TTC549 (cell line): ENCODE measurements at regions not wholly inside any gene's neighbourhood (a gene's known extent, or its start where the extent isn't known, plus 50 kb on each side); places are given as distances from the start of the nearest gene placed in this dataset.
"Not testable (repeated sequence)": the region's sequence is repeated elsewhere in the genome, so short reads cannot be mapped to it uniquely, and the experiment has no call there.

ENCODE experiments used
- FAIRE-seq: peaks from 2 replicates; lab custom pipeline; 2012; peaks lifted over from hg19 to GRCh38; lab: Jason Lieb, UNC

GRCh38 chr7:114364151-114364550, 50.5 kb upstream of the FOXP2 start:
- no peak for FAIRE-seq

- no peak for FAIRE-seq
Measured at GRCh38 chr7:114363292-114363691, 51.3 kb upstream of the FOXP2 start.

- FAIRE-seq: no peak
Measured at GRCh38 chr7:114358911-114359310, 55.7 kb upstream of the FOXP2 start.

GRCh38 chr7:114356133-114356532, 58.5 kb upstream of the FOXP2 start:
- no peak for FAIRE-seq

GRCh38 chr7:114354306-114354705, 60.3 kb upstream of the FOXP2 start:
- no peak for FAIRE-seq

GRCh38 chr7:114345494-114345893, 69.1 kb upstream of the FOXP2 start:
- no peak for FAIRE-seq

GRCh38 chr7:114343949-114344708, 70.5 kb upstream of the FOXP2 start:
- FAIRE-seq: no peak

- no peak for FAIRE-seq
Measured at GRCh38 chr7:114342431-114343179, 72.0 kb upstream of the FOXP2 start.

GRCh38 chr7:114341648-114342047, 73.0 kb upstream of the FOXP2 start:
- no peak for FAIRE-seq

- no peak for FAIRE-seq
Measured at GRCh38 chr7:114334989-114335388, 79.6 kb upstream of the FOXP2 start.

- FAIRE-seq: not testable (repeated sequence)
Measured at GRCh38 chr7:114329458-114329857, 85.2 kb upstream of the FOXP2 start.

- FAIRE-seq: no peak
Measured at GRCh38 chr7:114317450-114318098, 97.0 kb upstream of the FOXP2 start.

GRCh38 chr7:114312649-114313048, 102.0 kb upstream of the FOXP2 start:
- no peak for FAIRE-seq

- no peak for FAIRE-seq
Measured at GRCh38 chr7:114310345-114311110, 104.1 kb upstream of the FOXP2 start.

GRCh38 chr7:114309729-114310128, 104.9 kb upstream of the FOXP2 start:
- no peak for FAIRE-seq

- no peak for FAIRE-seq
Measured at GRCh38 chr7:114303301-114303700, 111.3 kb upstream of the FOXP2 start.

GRCh38 chr7:114302858-114303257, 111.8 kb upstream of the FOXP2 start:
- FAIRE-seq: no peak

- FAIRE-seq: no peak
Measured at GRCh38 chr7:114298011-114298410, 116.6 kb upstream of the FOXP2 start.

- no peak for FAIRE-seq
Measured at GRCh38 chr7:114297121-114297520, 117.5 kb upstream of the FOXP2 start.

- FAIRE-seq: no peak
Measured at GRCh38 chr7:114295522-114295921, 119.1 kb upstream of the FOXP2 start.

GRCh38 chr7:114294036-114294435, 120.6 kb upstream of the FOXP2 start:
- FAIRE-seq: no peak

- FAIRE-seq: no peak
Measured at GRCh38 chr7:114293289-114294012, 121.2 kb upstream of the FOXP2 start.
